Neuronal stem cell (in vitro differentiated cells): ENCODE measurements at regions not wholly inside any gene's neighbourhood (a gene's known extent, or its start where the extent isn't known, plus 50 kb on each side); places are given as distances from the start of the nearest gene placed in this dataset.

ENCODE experiments used
- DNase-seq: peaks from one replicate; pipeline ENCODE4 v3.0.0-alpha.2; 2013; ENCODE audit warnings: low spot score
- H2AFZ ChIP-seq: one replicate; pipeline ENCODE4 v1.6.1; 2013; ENCODE audit warnings: mild to moderate bottlenecking, low read length, inconsistent platforms
- H2AK5ac ChIP-seq: 2 replicates; pipeline ENCODE4 v1.6.1; 2013; ENCODE audit warnings: low read depth, mild to moderate bottlenecking, inconsistent platforms, low read length, moderate library complexity, mixed read lengths
- H2BK120ac ChIP-seq: 2 replicates; pipeline ENCODE4 v1.6.1; 2013; ENCODE audit warnings: low read depth, mild to moderate bottlenecking, inconsistent platforms, low read length, moderate library complexity, mixed read lengths
- H2BK12ac ChIP-seq: one replicate; pipeline ENCODE4 v1.6.1; 2013; ENCODE audit warnings: low read length, inconsistent platforms
- H2BK15ac ChIP-seq: 2 replicates; pipeline ENCODE4 v1.6.1; 2013; ENCODE audit warnings: mild to moderate bottlenecking, low read length, inconsistent platforms, mixed read lengths
- H2BK5ac ChIP-seq: one replicate; pipeline ENCODE4 v1.6.1; 2013; ENCODE audit warnings: inconsistent platforms, mild to moderate bottlenecking, low read length, moderate library complexity
- H3K14ac ChIP-seq: one replicate; pipeline ENCODE4 v1.6.1; 2013; ENCODE audit warnings: low read length, inconsistent platforms
- H3K18ac ChIP-seq: 2 replicates; pipeline ENCODE4 v1.6.1; 2013; ENCODE audit warnings: low read length, inconsistent platforms
- H3K23ac ChIP-seq: 2 replicates; pipeline ENCODE4 v1.6.1; 2013; ENCODE audit warnings: low read depth, mild to moderate bottlenecking, mixed read lengths, low read length, inconsistent platforms; ENCODE audit not compliant: poor library complexity
- H3K27ac ChIP-seq: replicated peaks from 3 replicates; pipeline ENCODE4 v1.5.1; 2013; ENCODE audit warnings: low read length, inconsistent platforms
- H3K27me3 ChIP-seq, 3 experiments: 2 replicates each; pipeline ENCODE4 v1.6.1; 2013; ENCODE audit warnings: low read length in 3 of 3, mild to moderate bottlenecking in 2 of 3, inconsistent platforms in 1 of 3, low read depth in 1 of 3, mixed read lengths in 1 of 3, moderate library complexity in 1 of 3; ENCODE audit not compliant: control insufficient read depth in 3 of 3, insufficient read depth in 3 of 3
- H3K36me3 ChIP-seq, 2 donors: replicated peaks in 1 of 2; 2 replicates each; pipeline ENCODE4 v1.6.1; 2013; ENCODE audit warnings: low read length in 2 of 2; ENCODE audit not compliant: control insufficient read depth in 2 of 2, insufficient read depth in 2 of 2
- H3K4ac ChIP-seq: 2 replicates; pipeline ENCODE4 v1.6.1; 2013; ENCODE audit warnings: inconsistent platforms, mild to moderate bottlenecking, low read length, moderate library complexity
- H3K4me1 ChIP-seq, 2 donors: 1 replicate in 1 of 2; 2 replicates in 1 of 2; pipeline ENCODE4 v1.6.1; 2013; ENCODE audit warnings: low read length in 2 of 2, low read depth in 1 of 2; ENCODE audit not compliant: control insufficient read depth in 2 of 2, insufficient read depth in 1 of 2
- H3K4me2 ChIP-seq: one replicate; pipeline ENCODE4 v1.6.1; 2013; ENCODE audit warnings: mild to moderate bottlenecking, low read length, inconsistent platforms; ENCODE audit not compliant: insufficient read depth, poor library complexity, severe bottlenecking
- H3K4me3 ChIP-seq, 2 donors: 2 replicates each; pipeline ENCODE4 v1.5.1; 2013; ENCODE audit warnings: low read length in 2 of 2, mild to moderate bottlenecking in 2 of 2, inconsistent platforms in 1 of 2, moderate library complexity in 1 of 2
- H3K79me1 ChIP-seq: one replicate; pipeline ENCODE4 v1.6.1; 2013; ENCODE audit warnings: low read depth, mild to moderate bottlenecking, inconsistent platforms, low read length, moderate library complexity
- H3K9ac ChIP-seq: one replicate; pipeline ENCODE4 v1.6.1; 2013; ENCODE audit warnings: mild to moderate bottlenecking, low read depth, low read length, inconsistent platforms; ENCODE audit not compliant: poor library complexity
- H3K9me3 ChIP-seq, 2 donors: replicated peaks in 1 of 2; 2 replicates each; pipeline versions ENCODE3 to v1.6.1; 2013; ENCODE audit warnings: low read length in 2 of 2, mild to moderate bottlenecking in 2 of 2, inconsistent platforms in 1 of 2, low read depth in 1 of 2, mixed read lengths in 1 of 2, moderate library complexity in 1 of 2; ENCODE audit not compliant: control insufficient read depth in 2 of 2, insufficient read depth in 1 of 2
- H4K8ac ChIP-seq: one replicate; pipeline ENCODE4 v1.6.1; 2013; ENCODE audit warnings: low read depth, mild to moderate bottlenecking, inconsistent platforms, low read length, moderate library complexity
- H4K91ac ChIP-seq: one replicate; pipeline ENCODE4 v1.6.1; 2013; ENCODE audit warnings: low read length, low read depth, mild to moderate bottlenecking, inconsistent platforms; ENCODE audit not compliant: poor library complexity
- WGBS, 2 donors: extraction: QIAGEN DNeasy Blood & Tissue Kit; methylation state at CpG; one replicate each; pipeline ENCODE4 v1.1.7; 2013; ENCODE audit warnings: missing lambda C conversion rate in 2 of 2, mixed read lengths in 1 of 2; ENCODE audit not compliant: insufficient read length in 2 of 2, insufficient replicate concordance in 1 of 2; ENCODE audit errors: extremely low coverage in 2 of 2; 5-methylcytosine and 5-hydroxymethylcytosine counted together

GRCh38 chr4:108355186-108355901, 186.6 kb upstream of the LEF1 start:
- H3K4ac ChIP-seq, result no peak overlapping the region
- no peak overlapping the region for H2AK5ac ChIP-seq
- no peak for DNase-seq
- H3K18ac ChIP-seq, result no peak overlapping the region
- no peak overlapping the region for H3K14ac ChIP-seq
- no peak overlapping the region for H2BK5ac ChIP-seq
- no peak overlapping the region for H3K4me3 ChIP-seq
- no peaks in the 10 kb centered on the region for H3K79me1 ChIP-seq
- H3K9me3 ChIP-seq, result no peaks in the 10 kb centered on the region
- no peaks in the 10 kb centered on the region for H3K27me3 ChIP-seq
- H2BK120ac ChIP-seq, result no peak overlapping the region
- H2AFZ ChIP-seq, result no peak overlapping the region
- no peak overlapping the region for H3K23ac ChIP-seq
- H4K91ac ChIP-seq, result no peak overlapping the region
- H3K36me3 ChIP-seq, result no peaks in the 10 kb centered on the region
- H3K9ac ChIP-seq, result no peak overlapping the region
- H2BK12ac ChIP-seq, result no peak overlapping the region
- WGBS, 2 donors, result no CpG with 5 or more reads among the region's 4 CpGs
- no peak overlapping the region for H2BK15ac ChIP-seq
- peaks cover 0 to 2% of the 10 kb centered on the region in 2 donors for H3K4me1 ChIP-seq
- no peak overlapping the region for H4K8ac ChIP-seq
- no peak overlapping the region for H3K4me2 ChIP-seq
- H3K27ac ChIP-seq, result no peak overlapping the region

GRCh38 chr4:108352664-108353308, 184.1 kb upstream of the LEF1 start:
- no peak overlapping the region for H4K91ac ChIP-seq
- no peak overlapping the region for H2BK120ac ChIP-seq
- no peaks in the 10 kb centered on the region for H3K9me3 ChIP-seq
- no peak overlapping the region for H3K18ac ChIP-seq
- peaks cover 0 to 10% of the 10 kb centered on the region in 2 donors for H3K4me1 ChIP-seq
- no peak overlapping the region for H3K9ac ChIP-seq
- H3K27ac ChIP-seq, result no peak overlapping the region
- no peaks in the 10 kb centered on the region for H3K27me3 ChIP-seq
- no peak overlapping the region for H2BK15ac ChIP-seq
- no peak overlapping the region for H2BK5ac ChIP-seq
- H2AFZ ChIP-seq, result no peak overlapping the region
- no peak overlapping the region for H3K4me3 ChIP-seq
- H3K4me2 ChIP-seq, result no peak overlapping the region
- WGBS, 2 donors, result no CpG with 5 or more reads among the region's 6 CpGs
- no peak overlapping the region for H3K14ac ChIP-seq
- H3K23ac ChIP-seq, result no peak overlapping the region
- H3K36me3 ChIP-seq, result no peaks in the 10 kb centered on the region
- no peak overlapping the region for H3K4ac ChIP-seq
- no peak for DNase-seq
- no peak overlapping the region for H4K8ac ChIP-seq
- H3K79me1 ChIP-seq, result no peaks in the 10 kb centered on the region
- no peak overlapping the region for H2AK5ac ChIP-seq
- H2BK12ac ChIP-seq, result no peak overlapping the region

- no peak overlapping the region for H3K4me3 ChIP-seq
- H2BK12ac ChIP-seq, result no peak overlapping the region
- H3K4ac ChIP-seq, result no peak overlapping the region
- H3K9ac ChIP-seq, result no peak overlapping the region
- no peaks in the 10 kb centered on the region for H3K36me3 ChIP-seq
- no peak overlapping the region for H2BK5ac ChIP-seq
- no peak overlapping the region for H2AFZ ChIP-seq
- DNase-seq, result no peak
- H3K27me3 ChIP-seq, result no peaks in the 10 kb centered on the region
- H3K79me1 ChIP-seq, result no peaks in the 10 kb centered on the region
- H3K4me2 ChIP-seq, result no peak overlapping the region
- H2AK5ac ChIP-seq, result no peak overlapping the region
- H3K9me3 ChIP-seq, result no peaks in the 10 kb centered on the region
- H3K14ac ChIP-seq, result no peak overlapping the region
- H3K18ac ChIP-seq, result no peak overlapping the region
- no peak overlapping the region for H2BK15ac ChIP-seq
- no peak overlapping the region for H3K27ac ChIP-seq
- no peak overlapping the region for H3K23ac ChIP-seq
- H3K4me1 ChIP-seq, result peaks cover 0 to 10% of the 10 kb centered on the region in 2 donors
- no peak overlapping the region for H4K91ac ChIP-seq
- H2BK120ac ChIP-seq, result no peak overlapping the region
- H4K8ac ChIP-seq, result no peak overlapping the region
- 100% methylated on average over 1 of the region's 1 CpG; no CpG with 5 or more reads in 1 of the 2 donors for WGBS, 2 donors
Measured at GRCh38 chr4:108351791-108352190, 183.1 kb upstream of the LEF1 start.

GRCh38 chr4:108350332-108350731, 181.6 kb upstream of the LEF1 start:
- no peak overlapping the region for H4K8ac ChIP-seq
- H2AFZ ChIP-seq, result no peak overlapping the region
- H3K23ac ChIP-seq, result no peak overlapping the region
- H2BK5ac ChIP-seq, result no peak overlapping the region
- no peaks in the 10 kb centered on the region for H3K36me3 ChIP-seq
- peak overlapping the region; percentile 55 for H3K18ac ChIP-seq
- H2BK15ac ChIP-seq, result no peak overlapping the region
- H3K79me1 ChIP-seq, result no peaks in the 10 kb centered on the region
- no CpG with 5 or more reads among the region's 14 CpGs for whole genome bisulfite sequencing, 2 donors
- H3K14ac ChIP-seq, result no peak overlapping the region
- H3K27ac ChIP-seq, result no peak overlapping the region
- no peak overlapping the region for H3K4ac ChIP-seq
- H2AK5ac ChIP-seq, result no peak overlapping the region
- H3K9ac ChIP-seq, result no peak overlapping the region
- H3K4me3 ChIP-seq, result no peak overlapping the region
- H3K4me1 ChIP-seq, result peaks cover 2 to 8% of the 10 kb centered on the region in 2 donors
- no peak overlapping the region for H4K91ac ChIP-seq
- H3K27me3 ChIP-seq, result no peaks in the 10 kb centered on the region
- H2BK12ac ChIP-seq, result no peak overlapping the region
- H2BK120ac ChIP-seq, result no peak overlapping the region
- no peak overlapping the region for H3K4me2 ChIP-seq
- no peak for DNase-seq
- no peaks in the 10 kb centered on the region for H3K9me3 ChIP-seq
